GM18505 (cell line): ENCODE measurements at regions not wholly inside any gene's neighbourhood (a gene's known extent, or its start where the extent isn't known, plus 50 kb on each side); places are given as distances from the start of the nearest gene placed in this dataset.

Source experiments
- ATAC-seq: cut with Tn5 transposase; IDR thresholded peaks from one replicate; pipeline ENCODE4 v1.9.1; 2021; ENCODE audit not compliant: unreplicated experiment
- POLR2A ChIP-seq: IDR thresholded peaks from 4 replicates; pipeline ENCODE4 v1.6.1; 2011; ENCODE audit warnings: borderline replicate concordance; ENCODE audit not compliant: insufficient read depth, insufficient read length; ENCODE audit errors: extremely low read depth

DNA sequence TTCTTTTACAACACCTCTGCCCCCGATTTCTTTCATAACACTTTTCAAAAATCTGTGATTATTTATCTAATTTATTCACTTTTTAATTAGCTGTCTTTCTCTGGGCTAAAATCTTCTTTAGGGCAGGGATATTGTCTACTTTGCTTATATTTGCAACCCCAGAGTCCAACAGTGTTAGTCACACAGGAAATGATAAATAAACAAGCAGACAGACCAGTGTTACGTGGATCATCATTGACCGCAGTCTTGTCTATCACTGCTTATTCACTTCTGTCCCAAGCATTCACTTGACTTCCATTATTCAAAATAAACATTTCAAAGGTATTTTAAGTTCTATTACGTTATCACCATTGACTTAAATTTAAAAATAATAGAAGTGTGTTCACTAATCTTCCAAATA lies 237.6 kb upstream of the UBE2E3 start:
- no peak for ATAC-seq
- no peak for TF ChIP-seq POLR2A

DNA sequence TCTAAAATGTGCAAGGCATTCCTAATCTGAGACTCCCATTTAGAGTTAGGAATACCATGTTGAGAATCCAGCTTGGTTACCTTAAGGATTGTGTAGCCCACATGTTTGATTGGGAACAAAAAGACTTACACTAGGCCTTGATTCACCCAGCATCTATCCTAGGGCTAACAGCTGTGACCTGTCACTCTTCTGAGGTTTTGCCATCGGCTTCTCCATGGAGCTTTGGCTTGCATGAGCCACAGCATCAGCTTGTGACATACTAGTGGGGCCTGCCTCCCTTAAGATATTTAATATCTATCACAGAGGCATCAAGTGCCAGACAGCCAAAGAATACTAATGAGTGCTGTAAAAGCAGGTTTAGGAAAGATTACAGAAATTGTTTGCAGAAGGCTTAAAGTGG lies 241.3 kb upstream of the UBE2E3 start:
- no peak for ATAC-seq
- TF ChIP-seq POLR2A: no peak

GRCh38 chr2:180735799-180736198 lies 244.6 kb upstream of the UBE2E3 start:
- no peak for TF ChIP-seq POLR2A
- no peak for ATAC-seq

GRCh38 chr2:180734382-180734781 lies 246.0 kb upstream of the UBE2E3 start:
- ATAC-seq: no peak
- TF ChIP-seq POLR2A: no peak

GRCh38 chr2:180733330-180733729 lies 247.1 kb upstream of the UBE2E3 start:
- ATAC-seq: no peak
- no peak for TF ChIP-seq POLR2A

GRCh38 chr2:180732337-180732736 lies 248.1 kb upstream of the UBE2E3 start:
- no peak for ATAC-seq

GRCh38 chr2:180730976-180731375 lies 249.4 kb upstream of the UBE2E3 start:
- no peak for TF ChIP-seq POLR2A

More at GRCh38 chr2:180732337-180732736, 248.1 kb upstream of the UBE2E3 start:
- TF ChIP-seq POLR2A: no peak

DNA sequence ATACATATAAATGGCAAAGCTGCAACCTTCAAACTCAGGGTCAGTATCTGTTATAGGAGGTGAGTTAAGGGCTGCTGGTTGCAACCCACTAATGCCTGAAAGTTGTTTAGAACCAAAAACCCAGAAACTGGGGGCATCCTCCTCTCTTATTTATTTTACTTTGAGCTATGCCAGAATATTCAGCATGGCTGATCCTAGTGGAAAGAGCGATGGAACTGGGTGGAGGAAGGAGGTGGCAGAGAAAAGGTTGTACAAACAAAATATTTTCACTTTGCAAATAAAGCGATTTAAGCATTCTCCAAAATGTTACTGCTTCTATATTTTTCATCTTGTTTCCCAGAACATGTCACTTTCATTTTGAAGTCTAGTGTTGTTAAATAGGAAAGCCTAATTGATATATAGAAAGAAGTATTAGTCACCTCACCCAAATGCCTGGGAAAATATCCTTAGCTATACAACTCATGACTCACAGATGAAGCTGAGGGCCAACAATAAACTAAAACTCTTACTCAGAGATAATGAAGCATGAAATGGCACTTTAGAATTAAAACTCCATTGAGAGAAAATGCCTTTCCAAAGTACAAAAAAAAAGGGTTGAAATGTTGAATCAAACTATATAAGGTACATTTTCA lies 251.4 kb upstream of the UBE2E3 start:
- no peak for TF ChIP-seq POLR2A
- no peak for ATAC-seq

More at GRCh38 chr2:180730976-180731375, 249.4 kb upstream of the UBE2E3 start:
- ATAC-seq: no peak

GRCh38 chr2:180723712-180724111 lies 256.7 kb upstream of the UBE2E3 start:
- ATAC-seq: no peak
- TF ChIP-seq POLR2A: no peak

DNA sequence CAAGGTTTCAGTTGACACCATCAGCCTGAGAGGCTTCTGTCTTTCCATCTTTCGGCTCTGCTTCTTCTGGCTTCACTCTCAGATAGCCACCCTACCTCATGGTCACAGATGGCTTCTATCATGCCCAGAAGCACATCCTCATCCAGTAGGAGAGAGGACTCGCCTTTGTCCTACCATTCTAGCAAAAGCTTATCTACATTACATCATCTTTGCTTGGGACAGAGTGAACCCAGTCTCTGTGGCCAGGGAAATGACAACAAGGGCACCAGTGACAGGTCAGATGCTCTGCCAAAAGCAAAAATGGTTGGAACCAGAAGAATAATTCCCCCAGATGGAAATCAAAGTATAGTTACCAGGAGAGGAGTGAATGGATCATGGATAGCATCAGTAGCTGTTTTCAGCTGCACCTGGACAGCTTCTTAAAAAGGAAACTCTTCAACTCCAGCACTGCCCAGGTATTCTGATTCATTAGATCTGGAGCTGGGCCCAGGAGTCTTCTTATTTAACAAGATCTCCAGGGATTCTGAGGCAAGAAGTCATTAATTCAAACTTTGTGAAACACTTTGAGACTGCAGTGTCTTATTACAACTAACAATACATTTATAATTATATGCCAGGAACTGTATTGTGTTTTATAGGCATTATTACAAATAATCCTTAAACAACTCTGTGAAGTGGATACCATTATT lies 257.7 kb upstream of the UBE2E3 start:
- ATAC-seq: no peak

DNA sequence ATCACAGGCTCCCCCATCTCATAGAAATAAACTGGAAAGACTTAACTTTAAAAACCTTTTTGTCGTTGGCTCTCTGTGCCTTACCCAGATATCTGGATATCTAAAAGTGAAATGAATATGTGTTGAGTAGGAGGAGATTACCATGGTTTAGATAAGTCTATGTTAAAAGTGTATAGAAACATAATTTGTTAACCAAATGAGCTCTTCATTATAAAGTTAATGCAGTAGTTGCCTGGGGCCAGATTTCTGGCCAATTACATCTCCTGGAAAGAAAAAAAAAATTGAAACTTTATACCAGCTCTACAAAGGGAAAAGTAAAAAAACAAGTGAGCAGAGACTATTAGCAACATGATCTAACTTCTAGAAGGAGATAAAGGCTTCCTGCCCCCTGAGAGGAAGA lies 259.6 kb upstream of the UBE2E3 start:
- TF ChIP-seq POLR2A: no peak

More for the DNA sequence above, 257.7 kb upstream of the UBE2E3 start:
- no peak for TF ChIP-seq POLR2A

GRCh38 chr2:180717588-180717987 lies 262.8 kb upstream of the UBE2E3 start:
- no peak for TF ChIP-seq POLR2A
- ATAC-seq: no peak

More for the DNA sequence above, 259.6 kb upstream of the UBE2E3 start:
- ATAC-seq: no peak

- no peak for TF ChIP-seq POLR2A
- no peak for ATAC-seq
Observed at GRCh38 chr2:180716186-180717180, 263.9 kb upstream of the UBE2E3 start.
